SU-DHL-6 (cell line): ENCODE measurements at regions not wholly inside any gene's neighbourhood (a gene's known extent, or its start where the extent isn't known, plus 50 kb on each side); places are given as distances from the start of the nearest gene placed in this dataset.

Experiments used
- H2AFZ ChIP-seq: fragments of 200-600 bp; sonication (generic); 2 replicates; pipeline ENCODE4 v1.6.1; 2014; ENCODE audit warnings: low read depth, mild to moderate bottlenecking, moderate library complexity, mixed read lengths, antibody characterized with exemption, low read length; ENCODE audit not compliant: severe bottlenecking
- H3F3A ChIP-seq: fragments of 200-600 bp; shearing (Covaris generic); 2 replicates; pipeline ENCODE4 v1.6.0; 2016; ENCODE audit warnings: antibody characterized with exemption, mild to moderate bottlenecking; ENCODE audit not compliant: insufficient read depth
- H3K27ac ChIP-seq: fragments of 200-600 bp; sonication (generic); 2 replicates; pipeline ENCODE4 v1.5.1; 2016; ENCODE audit warnings: low read depth, mild to moderate bottlenecking, low read length, moderate library complexity, mixed read lengths
- H3K27me3 ChIP-seq: fragments of 200-600 bp; sonication (generic), shearing (Covaris generic); 2 replicates; pipeline ENCODE4 v1.6.0; 2014; ENCODE audit warnings: mild to moderate bottlenecking, low read length
- H3K36me3 ChIP-seq: fragments of 200-600 bp; sonication (generic); 2 replicates; pipeline ENCODE4 v1.6.1; 2014; ENCODE audit warnings: mild to moderate bottlenecking, low read length, mixed read lengths
- H3K4me2 ChIP-seq: fragments of 300-600, 200-600 bp; shearing (Covaris generic), sonication (generic); 2 replicates; pipeline ENCODE4 v1.6.0; 2014; ENCODE audit warnings: low read length, low read depth, mild to moderate bottlenecking; ENCODE audit not compliant: poor library complexity, severe bottlenecking
- H3K4me3 ChIP-seq: fragments of 200-600 bp; sonication (generic); 2 replicates; pipeline ENCODE4 v1.5.1; 2014; ENCODE audit warnings: antibody characterized with exemption, low read length, mild to moderate bottlenecking, mixed read lengths; ENCODE audit not compliant: insufficient read depth, poor library complexity, severe bottlenecking
- H3K79me2 ChIP-seq: fragments of 200-600 bp; sonication (generic); 2 replicates; pipeline ENCODE4 v1.6.1; 2014; ENCODE audit warnings: mild to moderate bottlenecking, low read length, moderate library complexity; ENCODE audit not compliant: insufficient read depth
- H3K9ac ChIP-seq: fragments of 200-600 bp; sonication (generic); 2 replicates; pipeline ENCODE4 v1.7.0; 2014; ENCODE audit warnings: mild to moderate bottlenecking, low read length
- H3K9me2 ChIP-seq: fragments of 200-600 bp; sonication (generic); replicated peaks from 2 replicates; pipeline ENCODE4 v1.6.1; 2014; ENCODE audit warnings: low read length; ENCODE audit not compliant: insufficient read depth
- H3K9me3 ChIP-seq: fragments of 200-600 bp; sonication (generic); 2 replicates; pipeline ENCODE4 v1.6.1; 2014; ENCODE audit warnings: low read length, mixed read lengths; ENCODE audit not compliant: insufficient read depth
- H4K20me1 ChIP-seq: fragments of 200-600 bp; sonication (generic); 2 replicates; pipeline ENCODE4 v1.6.1; 2014; ENCODE audit warnings: low read depth, mild to moderate bottlenecking, antibody characterized with exemption, low read length, moderate library complexity, mixed read lengths
- CTCF ChIP-seq: fragments of 200-600 bp; sonication (generic); IDR thresholded peaks from one replicate; pipeline ENCODE4 v1.5.1; 2017; ENCODE audit warnings: antibody characterized with exemption, mild to moderate bottlenecking, low read length, moderate library complexity; ENCODE audit not compliant: insufficient read depth, poor library complexity, severe bottlenecking
- EZH2phosphoT487 ChIP-seq: fragments of 200-600 bp; sonication (generic), shearing (Covaris generic); conservative IDR thresholded peaks from 2 replicates; pipeline ENCODE4 v1.6.1; 2018; ENCODE audit warnings: mild to moderate bottlenecking, antibody characterized with exemption, low read length, moderate library complexity, mixed read lengths

- Histone ChIP-seq H3K4me3 (no peak overlapping the region), H3K36me3 (no peaks in the 10 kb centered on the region), H2AFZ (no peak overlapping the region), H3K27me3 (no peaks in the 10 kb centered on the region), H3K9me2 (no peaks in the 10 kb centered on the region), H3K79me2 (no peaks in the 10 kb centered on the region), H3K27ac (no peak overlapping the region), H4K20me1 (no peaks in the 10 kb centered on the region), H3K9ac (no peak overlapping the region), H3K4me2 (no peak overlapping the region), H3F3A (no peaks in the 10 kb centered on the region), H3K9me3 (no peaks in the 10 kb centered on the region)
- no peak for TF ChIP-seq CTCF
- TF ChIP-seq EZH2phosphoT487 = no peak
Measured at GRCh38 chr4:140266958-140267568, 106.4 kb upstream of the SCOC start.

GRCh38 chr4:140260227-140260626 is 106.2 kb upstream of the MAML3 start:
- no peak overlapping the region for H3K9ac ChIP-seq
- no peaks in the 10 kb centered on the region for H4K20me1 ChIP-seq
- H2AFZ ChIP-seq = no peak overlapping the region
- H3K27ac ChIP-seq = no peak overlapping the region
- H3K4me2 ChIP-seq = no peak overlapping the region
- H3K36me3 ChIP-seq = no peaks in the 10 kb centered on the region
- no peaks in the 10 kb centered on the region for H3K79me2 ChIP-seq
- no peaks in the 10 kb centered on the region for H3K27me3 ChIP-seq
- no peak overlapping the region for H3K4me3 ChIP-seq
- no peaks in the 10 kb centered on the region for H3K9me3 ChIP-seq
- H3F3A ChIP-seq = no peaks in the 10 kb centered on the region
- TF ChIP-seq EZH2phosphoT487 (no peak), CTCF (no peak)
- H3K9me2 ChIP-seq = no peaks in the 10 kb centered on the region

- Histone ChIP-seq H3K9me3 (no peaks in the 10 kb centered on the region), H3K9me2 (no peaks in the 10 kb centered on the region), H3K4me3 (no peak overlapping the region), H2AFZ (no peak overlapping the region), H3K36me3 (no peaks in the 10 kb centered on the region), H3K27ac (no peak overlapping the region), H3F3A (no peaks in the 10 kb centered on the region), H4K20me1 (no peaks in the 10 kb centered on the region), H3K9ac (no peak overlapping the region), H3K79me2 (no peaks in the 10 kb centered on the region), H3K27me3 (no peaks in the 10 kb centered on the region), H3K4me2 (no peak overlapping the region)
- TF ChIP-seq CTCF (no peak), EZH2phosphoT487 (no peak)
Measured at GRCh38 chr4:140258476-140258875, 104.5 kb upstream of the MAML3 start.
